Thoracic aorta (tissue), 2 donors: ENCODE measurements at regions not wholly inside any gene's neighbourhood (a gene's known extent, or its start where the extent isn't known, plus 50 kb on each side); places are given as distances from the start of the nearest gene placed in this dataset.

ENCODE experiments used
- ATAC-seq: fragments of 150-250 bp; one replicate; pipeline ENCODE4 v1.8.0; 2017; ENCODE audit warnings: low read depth; ENCODE audit not compliant: insufficient number of reproducible peaks, low FRiP score
- DNase-seq: peaks from one replicate; pipeline ENCODE4 v3.0.0-alpha.2; 2020; ENCODE audit warnings: low spot score
- H3K27ac ChIP-seq, 2 donors: fragments of 200-600 bp; sonication (generic); 1 replicate in 1 of 2; 2 replicates in 1 of 2; pipeline ENCODE4 v1.5.1; 2016; ENCODE audit warnings: mild to moderate bottlenecking in 2 of 2, moderate library complexity in 2 of 2
- H3K27me3 ChIP-seq: fragments of 200-600 bp; sonication (generic); replicated peaks from 2 replicates; pipeline ENCODE4 v1.6.0; 2016; ENCODE audit warnings: mild to moderate bottlenecking; ENCODE audit not compliant: insufficient read depth
- H3K36me3 ChIP-seq: fragments of 200-600 bp; sonication (generic); one replicate; pipeline ENCODE4 v1.5.1; 2016
- H3K4me1 ChIP-seq, 2 donors: fragments of 200-600 bp; sonication (generic); 1 replicate in 1 of 2; 2 replicates in 1 of 2; pipeline versions ENCODE4 v1.5.1 to v1.6.0; 2016; ENCODE audit warnings: low read depth in 2 of 2, mild to moderate bottlenecking in 1 of 2; ENCODE audit not compliant: control insufficient read depth in 1 of 2
- H3K4me3 ChIP-seq: fragments of 200-600 bp; sonication (generic); 2 replicates; pipeline ENCODE4 v1.5.1; 2016; ENCODE audit warnings: mild to moderate bottlenecking
- H3K9me3 ChIP-seq: fragments of 200-600 bp; sonication (generic); 2 replicates; pipeline ENCODE4 v1.5.1; 2016
- CTCF ChIP-seq: fragments of 200-600 bp; sonication (generic); IDR thresholded peaks from one replicate; pipeline ENCODE4 v1.5.1; 2019; ENCODE audit warnings: antibody characterized with exemption

GRCh38 chr13:105969761-105970160 is 565.7 kb downstream of the EFNB2 start:
- Histone ChIP-seq H3K4me3 (no peak overlapping the region), H3K4me1 (no peaks in the 10 kb centered on the region), H3K36me3 (no peaks in the 10 kb centered on the region), H3K27me3 (no peaks in the 10 kb centered on the region), H3K9me3 (no peaks in the 10 kb centered on the region), H3K27ac (no peak overlapping the region)
- DNase-seq (no peak), ATAC-seq (no peak)
- no peak for TF ChIP-seq CTCF

GRCh38 chr13:105965910-105966309 is 569.6 kb downstream of the EFNB2 start:
- Histone ChIP-seq H3K4me1 (no peaks in the 10 kb centered on the region), H3K9me3 (no peaks in the 10 kb centered on the region), H3K4me3 (no peak overlapping the region), H3K36me3 (no peaks in the 10 kb centered on the region), H3K27me3 (no peaks in the 10 kb centered on the region), H3K27ac (no peak overlapping the region)
- no peak for DNase-seq
- no peak for ATAC-seq
- no peak for TF ChIP-seq CTCF

GRCh38 chr13:105962080-105962479 is 573.4 kb downstream of the EFNB2 start:
- H3K4me1 ChIP-seq, result peaks cover 0 to 2% of the 10 kb centered on the region in 2 donors
- ATAC-seq (no peak), DNase-seq (no peak)
- no peaks in the 10 kb centered on the region for H3K27me3 ChIP-seq
- no peaks in the 10 kb centered on the region for H3K36me3 ChIP-seq
- no peak overlapping the region for H3K4me3 ChIP-seq
- TF ChIP-seq CTCF, result no peak
- H3K27ac ChIP-seq, result no peak overlapping the region
- no peaks in the 10 kb centered on the region for H3K9me3 ChIP-seq

- no peak for TF ChIP-seq CTCF
- no peak overlapping the region for H3K27ac ChIP-seq
- no peaks in the 10 kb centered on the region for H3K9me3 ChIP-seq
- H3K4me3 ChIP-seq, result no peak overlapping the region
- H3K36me3 ChIP-seq, result no peaks in the 10 kb centered on the region
- H3K4me1 ChIP-seq, result peaks cover 0 to 5% of the 10 kb centered on the region in 2 donors
- ATAC-seq (no peak), DNase-seq (no peak)
- no peaks in the 10 kb centered on the region for H3K27me3 ChIP-seq
These were observed 574.0 kb downstream of the EFNB2 start for GRCh38 chr13:105961438-105961837.

- Histone ChIP-seq H3K36me3 (no peaks in the 10 kb centered on the region), H3K4me1 (peaks cover 0 to 5% of the 10 kb centered on the region in 2 donors), H3K27me3 (no peaks in the 10 kb centered on the region), H3K9me3 (no peaks in the 10 kb centered on the region), H3K4me3 (no peak overlapping the region), H3K27ac (no peak overlapping the region)
- DNase-seq (no peak), ATAC-seq (no peak)
- TF ChIP-seq CTCF, result no peak
These were observed 575.1 kb downstream of the EFNB2 start for GRCh38 chr13:105960326-105960725.
